NCI-H526 treated with DMSO at 0.1 percent for 48 hours (cell line): ENCODE measurements at regions not wholly inside any gene's neighbourhood (a gene's known extent, or its start where the extent isn't known, plus 50 kb on each side); places are given as distances from the start of the nearest gene placed in this dataset.
"Not testable (repeated sequence)": the region's sequence is repeated elsewhere in the genome, so short reads cannot be mapped to it uniquely, and the experiment has no call there.

Source experiments
- DNase-seq: peaks from one replicate; lab custom pipeline; 2025; lab: John Stamatoyannopoulos, UW

DNA sequence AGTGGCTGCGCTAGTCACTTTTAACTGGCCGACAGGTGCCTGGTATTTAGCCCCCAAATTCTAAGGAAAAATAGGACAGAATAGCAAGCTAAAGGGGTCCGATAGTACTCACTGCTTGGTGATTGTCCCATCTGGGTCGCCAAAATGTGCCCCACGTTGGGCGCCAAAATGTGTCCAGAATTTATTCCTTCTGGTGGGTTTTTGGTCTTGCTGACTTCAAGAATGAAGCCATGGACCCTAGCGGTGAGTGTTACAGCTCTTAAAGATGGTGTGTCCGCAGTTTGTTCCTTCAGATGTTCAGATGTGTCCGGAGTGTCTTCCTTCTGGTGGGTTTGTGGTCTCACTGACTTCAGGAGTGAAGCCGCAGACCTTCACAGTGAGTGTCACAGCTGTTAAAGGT is 144.8 kb upstream of the XIRP2 start:
- DNase-seq = not testable (repeated sequence)

DNA sequence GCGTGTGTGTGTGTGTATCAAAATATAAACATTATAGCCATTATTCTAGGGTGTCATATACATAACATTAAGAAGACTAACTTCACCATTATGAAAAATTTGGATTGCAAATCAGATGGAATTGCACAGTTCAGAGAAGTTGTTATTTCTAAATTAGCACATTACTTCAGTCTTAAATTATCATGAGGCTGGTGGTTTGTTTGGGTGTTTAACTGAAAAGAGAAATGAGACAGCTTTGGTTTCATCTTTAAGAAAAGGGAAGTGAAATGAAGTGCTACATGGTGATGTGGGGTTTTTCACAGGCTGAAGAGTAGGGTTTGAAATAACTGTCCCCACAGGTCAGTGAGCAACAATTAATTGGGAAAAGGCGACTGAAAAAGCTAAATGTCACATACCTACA is 161.2 kb upstream of the XIRP2 start:
- no peak for DNase-seq

DNA sequence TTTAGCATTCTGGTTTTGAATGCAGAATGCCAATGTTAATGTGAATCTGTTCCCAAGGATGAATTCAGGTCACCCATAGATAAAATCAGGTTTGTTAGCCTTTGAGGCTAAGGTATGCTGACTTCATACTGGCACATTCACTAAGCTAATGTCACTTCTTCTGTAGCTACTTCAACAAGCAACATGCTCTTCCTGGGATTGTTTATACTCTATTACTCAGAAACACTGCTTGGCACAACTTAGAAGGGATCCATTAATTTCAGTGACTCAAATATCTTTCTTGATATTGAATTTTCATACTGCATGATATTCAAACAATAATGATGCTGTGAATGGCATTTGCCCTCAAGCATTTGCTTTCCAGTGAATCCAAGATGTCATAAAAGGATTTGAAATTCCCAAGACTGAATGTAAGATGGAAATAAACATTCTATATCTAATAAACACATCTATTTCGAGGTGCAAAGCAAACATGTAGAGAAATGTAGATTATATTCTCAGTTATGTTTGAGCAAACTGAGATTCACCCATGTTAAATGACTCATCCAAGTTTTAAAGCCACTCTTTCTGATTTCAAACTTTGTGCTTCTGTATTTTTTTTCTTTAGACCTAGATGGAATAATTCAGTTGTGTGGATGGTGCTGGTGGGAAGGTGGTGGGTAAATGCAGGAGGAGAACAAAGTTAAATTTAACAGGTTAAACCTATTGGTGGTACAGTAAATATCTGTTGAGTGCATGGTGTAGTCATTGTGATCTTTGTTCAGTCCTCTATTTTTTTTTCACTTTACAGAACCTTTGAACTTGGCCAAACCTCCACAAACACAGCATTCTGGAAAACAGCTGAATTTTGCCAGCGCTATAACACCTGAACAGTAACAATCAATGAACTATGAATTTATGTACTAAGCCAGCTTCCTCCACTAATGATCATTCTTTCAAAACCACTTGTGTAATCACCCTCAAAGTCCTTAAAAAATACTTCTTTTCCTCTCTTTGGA is 162.1 kb upstream of the XIRP2 start:
- DNase-seq = no peak

DNA sequence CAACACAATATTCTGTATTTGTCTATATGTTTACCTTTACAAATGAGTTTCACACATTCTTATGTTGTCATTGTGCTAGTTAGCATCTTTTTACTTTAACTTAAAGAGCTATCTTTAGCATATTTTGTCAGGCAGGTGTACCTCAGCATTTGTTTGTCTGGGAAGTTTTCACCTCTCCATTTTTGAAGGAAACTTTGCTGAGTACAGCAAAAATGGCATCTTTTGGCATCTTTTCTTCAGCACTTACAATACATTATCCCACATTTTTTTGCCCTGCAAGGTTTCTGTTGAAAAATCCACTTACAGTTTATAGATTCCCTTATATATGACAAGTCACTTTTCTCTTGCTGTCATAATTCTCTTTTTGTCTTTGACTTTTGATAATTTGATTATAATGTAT is 171.3 kb upstream of the XIRP2 start:
- no peak for DNase-seq

DNA sequence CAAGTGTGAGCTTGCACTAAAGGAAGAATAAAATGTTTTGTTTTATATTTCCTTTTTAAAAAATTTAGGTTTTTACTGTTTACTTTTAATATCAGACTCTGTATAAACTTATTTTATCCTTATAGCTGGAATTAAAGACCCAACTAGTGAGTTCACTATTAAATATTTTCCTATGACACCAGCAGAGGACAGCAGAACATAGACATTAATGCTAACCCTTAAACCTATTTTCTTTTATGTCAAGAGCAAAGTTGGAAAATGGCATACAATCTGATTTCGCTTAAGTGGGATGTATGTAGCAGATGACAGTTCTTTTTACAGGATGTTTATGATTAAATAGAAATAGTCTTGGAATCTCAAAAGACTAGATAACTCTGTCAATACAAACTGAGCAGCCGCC is 188.2 kb upstream of the XIRP2 start:
- peak; percentile 23 for DNase-seq

DNA sequence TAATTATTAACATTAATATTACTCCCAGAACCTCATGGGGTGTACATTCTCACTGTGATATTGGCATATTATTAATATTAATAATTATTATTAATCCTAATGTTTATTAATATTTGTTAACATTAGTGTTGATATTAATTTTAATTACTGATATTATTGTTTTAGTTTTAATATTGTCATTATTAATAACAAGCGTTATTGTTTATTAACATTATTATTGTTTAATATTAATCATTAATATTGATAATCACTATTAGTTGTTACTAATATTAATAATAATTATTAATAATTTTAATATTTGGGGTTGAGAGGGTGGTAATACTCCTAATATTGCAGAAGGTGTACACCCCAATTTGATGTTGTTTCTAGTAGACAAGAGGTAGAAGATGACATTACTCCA is 193.1 kb upstream of the XIRP2 start:
- no peak for DNase-seq

DNA sequence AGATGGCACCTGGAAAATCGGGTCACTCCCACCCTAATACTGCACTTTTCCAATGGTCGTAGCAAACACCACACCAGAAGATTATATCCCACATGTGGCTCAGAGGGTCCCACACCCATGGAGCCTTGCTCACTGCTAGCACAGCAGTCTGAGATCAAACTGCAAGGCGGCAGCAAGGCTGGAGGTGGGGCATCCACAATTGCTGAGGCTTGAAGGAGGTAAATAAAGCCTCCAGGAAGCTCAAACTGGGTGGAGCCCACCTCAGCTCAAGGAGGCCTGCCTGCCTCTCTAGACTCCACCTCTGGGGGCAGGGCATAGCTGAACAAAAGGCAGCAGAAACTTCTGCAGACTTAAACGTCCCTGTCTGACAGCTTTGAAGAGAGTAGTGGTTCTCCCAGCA is 192.0 kb upstream of the SCN7A start:
- DNase-seq = not testable (repeated sequence)

DNA sequence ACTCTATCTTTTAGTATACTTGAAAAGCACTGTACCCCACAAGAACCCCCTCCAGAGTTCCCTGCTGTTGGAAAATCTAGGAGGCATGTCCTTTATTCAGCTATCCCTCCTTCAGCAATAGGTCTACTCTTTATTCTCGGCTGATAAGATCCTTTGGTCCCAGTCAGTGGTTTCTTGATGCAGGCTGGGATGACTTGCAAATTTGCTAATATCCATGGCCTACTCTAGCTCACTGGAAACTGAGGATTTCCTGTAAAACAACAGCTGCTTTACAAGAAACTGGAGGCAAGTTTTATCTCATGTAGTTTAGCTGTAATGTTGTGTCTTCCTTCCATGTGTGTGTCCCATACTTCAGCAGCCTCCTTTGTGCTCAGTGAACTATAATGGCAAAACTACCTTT is 183.9 kb upstream of the SCN7A start:
- no peak for DNase-seq

DNA sequence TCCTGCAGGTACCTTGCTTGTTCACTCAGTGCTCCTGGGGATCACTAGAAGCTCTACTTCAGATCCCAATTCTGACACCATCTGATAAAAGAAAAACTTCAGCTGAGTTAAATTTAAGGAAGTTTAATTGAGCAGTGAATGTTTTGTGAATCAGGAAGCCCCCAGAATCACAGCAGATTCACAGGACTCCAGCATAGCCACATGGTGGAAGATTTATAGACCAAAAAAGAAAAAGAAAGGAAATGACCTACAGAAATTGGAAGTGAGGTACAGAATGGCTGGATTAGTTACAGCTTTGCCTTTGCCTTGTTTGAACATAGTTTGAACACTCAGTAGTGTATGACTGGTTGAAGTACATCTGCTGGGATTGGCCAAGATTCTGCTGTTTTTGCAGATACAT is 182.7 kb upstream of the SCN7A start:
- no peak for DNase-seq

DNA sequence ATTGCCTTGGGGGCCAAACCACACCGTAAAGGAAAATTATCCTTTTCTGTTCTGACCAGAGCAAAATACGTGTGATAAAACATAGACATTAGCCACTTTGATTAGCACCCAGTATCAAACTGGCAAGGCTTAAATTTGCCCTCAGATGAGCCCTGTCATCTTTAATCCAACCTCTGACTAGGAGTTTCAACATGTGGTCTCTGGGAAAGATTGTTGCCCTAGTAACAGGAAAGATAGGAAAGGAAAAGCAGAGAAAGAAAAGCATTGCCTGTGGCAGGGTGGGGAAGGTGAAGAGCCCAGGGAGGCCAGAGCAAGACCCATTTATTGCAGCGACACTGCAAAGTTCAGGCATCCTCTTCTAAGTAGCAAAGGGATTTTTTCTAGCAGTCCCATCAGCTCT is 181.5 kb upstream of the SCN7A start:
- DNase-seq = no peak

DNA sequence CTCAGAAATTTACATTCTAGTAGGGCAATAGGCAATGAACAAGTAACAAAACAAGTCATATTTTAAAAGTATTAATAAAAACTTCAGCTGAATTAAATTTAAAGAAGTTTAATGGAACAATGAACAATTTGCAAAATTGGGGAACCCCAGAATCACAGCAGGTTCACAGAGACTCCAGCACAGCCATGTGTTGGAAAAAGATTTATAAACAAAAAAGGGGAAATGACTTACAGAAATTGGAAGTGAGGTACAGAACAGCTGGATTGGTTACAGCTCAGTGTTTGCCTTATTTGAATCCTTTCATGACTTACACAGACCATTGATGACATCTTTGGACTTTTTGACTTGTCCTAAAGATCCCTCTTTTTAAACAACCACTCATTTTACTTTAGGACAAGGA is 179.9 kb upstream of the SCN7A start:
- DNase-seq = no peak

DNA sequence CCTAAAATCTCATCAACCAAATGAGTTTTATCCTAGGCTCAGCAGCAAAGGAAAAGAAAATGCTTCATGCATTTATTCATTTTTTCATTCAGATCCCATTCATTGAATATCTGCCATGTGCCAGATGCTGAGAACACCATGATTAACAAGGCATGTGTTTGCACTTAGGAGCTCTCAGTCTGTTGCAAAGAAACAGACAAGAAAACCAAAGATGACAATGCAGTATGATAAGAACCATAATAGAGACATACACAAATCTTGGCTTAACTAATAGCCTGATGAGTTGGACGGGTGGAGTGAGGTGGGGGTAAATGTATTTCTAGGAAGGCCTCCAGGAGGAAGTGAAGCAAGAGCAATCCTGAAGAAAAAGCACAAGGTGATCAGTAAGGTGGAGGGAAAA is 177.8 kb upstream of the SCN7A start:
- DNase-seq = no peak

DNA sequence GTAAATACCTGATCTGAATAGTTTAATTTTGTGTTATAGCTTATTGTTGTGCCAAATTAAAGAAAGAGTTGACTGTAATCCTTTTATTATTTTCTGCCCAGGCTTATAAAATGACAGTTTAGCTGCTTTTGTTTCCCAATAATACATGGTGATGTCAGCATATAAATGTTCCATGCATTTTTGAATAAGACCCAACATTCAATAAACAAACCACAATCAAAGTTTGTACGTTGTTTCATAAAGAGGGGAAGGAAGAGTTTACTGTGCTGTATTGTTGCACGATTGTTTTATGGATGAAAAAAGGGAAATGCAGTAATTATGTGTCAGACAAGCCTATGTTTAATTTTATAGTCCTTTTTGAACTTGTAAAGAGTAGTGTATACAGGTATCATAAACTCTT is 177.2 kb upstream of the SCN7A start:
- no peak for DNase-seq

DNA sequence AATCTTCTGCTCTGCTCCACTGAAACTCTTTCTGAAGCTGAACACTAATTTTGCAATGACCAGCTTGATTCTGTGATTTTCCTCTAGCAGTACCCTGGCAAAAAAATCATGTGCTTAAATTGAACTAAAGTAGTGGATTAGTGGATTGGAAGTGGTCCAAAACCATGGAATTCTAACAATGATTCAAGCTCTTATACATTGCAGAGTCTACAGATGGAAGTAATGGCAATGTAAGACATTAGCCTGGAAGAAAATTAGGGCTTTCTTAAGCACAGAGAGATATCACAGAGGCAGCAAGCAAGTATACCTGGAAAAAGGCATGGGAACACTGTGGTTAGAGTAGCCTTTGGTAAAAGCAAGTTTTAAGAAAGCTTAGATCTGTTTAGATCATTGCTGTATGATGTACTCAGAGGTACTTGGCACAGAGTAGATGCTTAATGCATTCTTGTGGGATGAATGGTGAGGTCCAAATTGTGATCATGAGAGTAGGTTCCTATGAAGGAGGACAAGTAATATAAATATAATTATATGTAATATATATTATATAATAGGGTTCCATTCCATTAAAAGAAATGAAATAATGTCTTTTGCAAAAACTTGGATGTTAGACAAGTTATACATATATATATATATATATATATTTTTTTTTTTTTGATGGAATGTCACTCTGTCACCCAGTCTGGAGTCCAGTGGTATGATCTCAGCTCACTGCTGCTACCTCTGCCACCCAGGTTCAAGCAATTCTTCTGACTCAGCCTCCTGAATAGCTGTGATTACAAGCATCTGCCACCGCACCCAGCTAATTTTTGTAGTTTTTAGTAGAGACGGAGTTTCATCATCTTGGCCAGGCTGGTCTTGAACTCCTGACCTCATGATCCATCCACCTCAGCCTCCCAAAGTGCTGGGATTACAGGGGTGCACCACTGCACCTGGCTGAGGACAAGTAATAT is 172.2 kb upstream of the SCN7A start:
- DNase-seq = no peak

DNA sequence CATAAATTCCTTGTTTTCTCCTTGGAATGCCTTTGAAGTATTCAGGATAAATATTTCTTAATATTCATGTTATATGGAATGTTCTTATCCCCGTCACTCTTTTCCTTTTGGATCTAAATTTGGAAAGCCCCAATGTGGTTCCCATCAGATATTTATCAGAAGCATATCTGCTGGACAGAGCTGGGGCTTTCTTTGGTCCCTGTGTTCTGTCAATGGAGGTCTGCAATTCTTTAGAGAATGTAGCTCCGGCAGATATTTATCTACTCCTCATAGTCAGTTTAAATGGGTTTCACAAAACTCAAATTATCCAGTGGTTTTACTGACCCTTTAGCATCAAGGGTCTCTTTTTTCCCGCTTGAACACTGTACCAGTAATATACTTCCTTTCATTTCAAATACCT is 167.8 kb upstream of the SCN7A start:
- DNase-seq = no peak

DNA sequence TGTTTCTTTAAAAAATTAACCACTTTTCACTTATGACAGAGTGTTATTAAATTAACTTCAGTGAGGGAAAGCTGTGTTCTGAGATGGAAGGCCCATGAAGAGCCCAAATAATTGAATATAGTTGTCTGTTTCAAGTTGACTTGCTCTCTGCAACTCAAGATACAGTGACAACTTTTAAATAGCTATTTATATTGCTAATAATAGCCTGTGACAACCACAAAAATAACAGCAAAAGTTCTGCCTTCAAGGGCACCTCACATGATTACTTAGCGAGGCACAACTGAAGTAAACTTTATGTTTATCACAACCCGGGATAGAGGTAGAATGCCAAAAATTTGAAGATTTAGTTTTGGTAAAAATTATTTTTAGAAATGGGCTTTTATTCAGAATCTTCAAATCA is 167.3 kb upstream of the SCN7A start:
- no peak for DNase-seq

DNA sequence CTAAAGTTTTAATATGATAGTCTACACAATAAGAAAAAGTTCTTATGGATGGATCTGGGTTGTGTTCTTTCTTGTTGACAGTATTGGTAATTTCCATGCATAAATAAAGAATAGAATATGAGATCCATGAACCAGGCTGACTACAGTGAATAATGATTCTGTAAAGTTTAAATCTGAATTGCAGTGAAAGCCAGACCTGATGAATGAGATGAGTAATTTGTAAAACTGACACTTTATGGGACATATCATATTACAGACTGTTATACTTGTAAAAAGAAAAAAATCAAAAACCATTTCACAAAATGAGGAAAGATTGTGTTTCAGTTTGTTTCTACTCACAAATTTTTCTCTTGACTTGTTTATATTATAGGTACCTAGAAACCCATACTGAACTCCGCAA is 164.9 kb upstream of the SCN7A start:
- no peak for DNase-seq

DNA sequence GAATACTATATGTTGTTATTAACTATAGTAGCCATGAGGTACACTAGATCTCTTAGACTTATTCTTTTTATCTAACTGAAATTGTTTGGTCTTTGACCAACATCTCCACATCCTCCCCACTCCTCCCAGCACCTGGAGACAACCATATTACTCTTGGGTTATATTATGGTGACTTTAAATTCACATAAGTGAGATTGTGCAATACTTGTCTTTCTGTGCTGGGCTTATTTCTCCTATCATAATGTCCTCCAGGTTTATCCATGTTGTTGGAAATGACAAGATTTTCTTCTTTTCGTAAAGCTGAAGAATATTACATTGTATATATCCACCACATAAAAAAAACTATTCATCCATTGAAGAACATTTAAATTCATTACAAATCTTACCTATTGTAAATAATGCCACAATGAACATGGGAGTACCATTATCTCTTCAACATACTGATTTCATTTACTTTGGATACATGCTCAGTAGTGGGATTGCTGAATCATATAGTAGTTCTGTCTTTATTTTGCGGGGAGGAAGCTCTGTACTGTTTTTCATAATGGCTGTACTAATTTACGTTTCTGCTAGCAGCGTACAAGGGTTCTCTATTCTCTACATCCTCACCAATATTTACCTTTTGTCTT is 159.2 kb upstream of the SCN7A start:
- DNase-seq = peak; percentile 87

DNA sequence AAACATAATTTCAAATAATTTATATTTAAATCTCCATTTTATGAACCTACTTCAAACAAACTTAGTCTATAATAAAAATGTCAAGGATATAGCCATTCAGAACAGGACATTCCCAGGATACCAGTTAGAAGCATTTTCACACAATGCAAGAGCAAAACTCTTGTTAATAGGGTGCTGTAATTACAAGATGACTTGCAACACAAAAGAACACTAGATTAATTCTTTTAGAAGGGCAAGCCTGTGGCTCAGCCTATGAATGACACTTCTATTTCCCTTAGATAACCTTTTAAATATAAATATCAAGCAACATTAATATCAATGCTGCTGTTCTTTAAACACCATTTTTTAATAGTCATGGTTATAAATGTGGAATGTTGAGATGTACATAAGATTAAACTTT is 157.9 kb upstream of the SCN7A start:
- DNase-seq = no peak

DNA sequence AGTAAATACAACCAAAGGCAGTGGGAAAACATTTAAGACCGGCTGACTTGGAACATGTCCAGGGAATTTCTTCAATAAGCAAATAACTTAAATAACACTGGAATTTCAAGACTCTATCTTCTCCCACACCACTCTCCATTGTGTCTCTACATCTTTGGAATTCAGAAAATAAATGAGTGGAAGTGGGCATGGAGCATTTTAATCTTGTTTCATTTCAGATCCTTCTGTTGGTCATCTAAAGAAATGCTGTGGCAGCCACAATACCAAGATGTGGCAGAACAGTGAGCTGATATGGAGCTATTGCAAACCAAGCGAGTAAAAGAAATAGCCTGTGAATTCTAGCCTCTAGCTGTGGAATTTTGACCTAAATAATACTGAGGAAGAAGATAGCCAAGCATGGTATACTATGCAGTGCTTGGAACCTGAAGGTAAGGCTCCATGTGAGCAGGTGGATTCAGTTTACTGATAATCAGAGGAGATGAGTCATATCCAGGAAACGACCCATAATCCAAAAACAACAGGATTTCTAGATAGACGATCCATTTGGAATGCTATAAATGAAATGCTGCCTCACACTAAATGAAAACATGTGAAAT is 157.1 kb upstream of the SCN7A start:
- no peak for DNase-seq

DNA sequence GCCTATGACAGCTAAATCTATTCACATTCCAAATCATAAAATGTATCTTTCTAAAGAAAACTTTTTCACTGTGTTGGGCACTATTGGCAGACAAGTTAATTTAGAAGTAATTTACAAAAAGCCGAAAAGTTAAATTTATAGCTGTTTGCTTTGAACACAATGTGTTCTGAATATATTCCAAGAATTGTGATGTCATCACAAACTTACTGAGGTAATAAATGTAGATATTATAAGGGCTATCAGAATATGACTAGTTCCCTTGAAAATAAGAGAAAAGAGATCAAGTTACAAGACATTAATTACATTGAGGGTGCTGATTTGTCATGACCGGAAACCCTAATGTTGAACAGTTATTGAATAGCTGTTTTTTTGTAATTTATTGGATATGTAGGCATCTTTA is 153.9 kb upstream of the SCN7A start:
- DNase-seq = no peak

DNA sequence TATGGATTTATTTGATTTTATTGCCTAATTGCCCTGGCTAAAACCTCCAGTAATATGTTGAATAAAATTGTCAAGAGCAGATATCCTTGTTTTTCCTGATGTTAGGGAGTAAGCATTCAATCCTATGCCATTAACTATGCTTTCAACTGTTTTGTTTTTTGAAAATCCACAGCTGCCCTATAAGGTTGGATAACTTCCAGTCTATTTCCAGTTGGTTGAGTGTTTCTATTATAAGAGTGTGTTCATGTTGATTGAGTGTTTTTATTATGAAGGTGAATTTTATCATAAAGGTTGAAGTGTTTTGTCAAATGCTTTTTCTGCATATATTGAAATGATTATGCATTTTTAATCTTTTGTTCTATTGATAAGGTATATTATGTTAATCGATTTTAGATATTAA is 149.9 kb upstream of the SCN7A start:
- DNase-seq = no peak
